Jurkat, Clone E6-1 (cell line): ENCODE measurements at regions not wholly inside any gene's neighbourhood (a gene's known extent, or its start where the extent isn't known, plus 50 kb on each side); places are given as distances from the start of the nearest gene placed in this dataset.

Experiments used
- DNase-seq: peaks from one replicate; pipeline ENCODE4 v3.0.0-alpha.2; 2011; ENCODE audit warnings: low read depth, low spot score
- H3K4me3 ChIP-seq: 2 replicates; pipeline ENCODE4 v1.5.1; 2011; ENCODE audit warnings: mild to moderate bottlenecking, low read length, control low read depth, moderate library complexity

DNA sequence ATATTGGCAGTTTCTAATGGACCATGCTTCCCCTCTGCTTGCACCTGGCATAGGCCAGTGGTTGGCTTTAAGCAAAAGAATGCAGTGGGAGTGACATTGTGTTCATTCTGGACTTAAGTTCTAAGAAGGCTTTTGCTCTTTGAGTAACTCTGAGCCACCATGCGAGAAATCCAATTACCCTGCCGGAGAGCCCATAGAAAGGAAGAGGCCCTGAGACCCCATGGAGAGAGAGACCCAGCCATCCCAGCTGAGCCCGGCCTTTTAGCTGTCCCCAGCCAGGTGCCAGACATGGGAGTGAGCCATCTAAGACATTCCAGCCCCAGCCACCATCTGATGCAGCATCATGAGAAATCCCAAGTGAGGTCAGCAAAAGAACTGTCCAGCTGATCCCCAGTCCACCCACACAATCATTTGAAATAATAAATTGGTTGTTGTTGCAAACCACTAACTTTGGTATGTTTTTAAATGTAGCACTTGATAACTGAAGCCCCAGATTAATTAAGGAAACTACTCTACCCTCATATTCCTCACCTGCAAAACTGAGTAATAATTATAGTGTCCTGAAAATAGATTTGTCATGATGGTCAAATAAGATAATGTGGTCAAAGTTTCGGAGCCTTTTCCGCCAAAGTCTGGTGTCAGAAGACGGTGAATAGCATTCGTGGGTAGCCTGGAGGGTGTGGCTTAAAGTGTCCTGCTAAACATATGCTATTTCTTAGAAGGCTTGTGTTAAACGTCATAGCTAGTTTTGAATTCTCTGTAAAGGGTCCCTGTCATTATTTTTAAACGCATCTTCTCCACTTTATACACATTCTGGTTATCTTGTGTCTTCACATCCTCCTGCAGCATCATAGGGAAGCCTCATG is 166.6 kb upstream of the PELI2 start:
- H3K4me3 ChIP-seq: no peak overlapping the region

DNA sequence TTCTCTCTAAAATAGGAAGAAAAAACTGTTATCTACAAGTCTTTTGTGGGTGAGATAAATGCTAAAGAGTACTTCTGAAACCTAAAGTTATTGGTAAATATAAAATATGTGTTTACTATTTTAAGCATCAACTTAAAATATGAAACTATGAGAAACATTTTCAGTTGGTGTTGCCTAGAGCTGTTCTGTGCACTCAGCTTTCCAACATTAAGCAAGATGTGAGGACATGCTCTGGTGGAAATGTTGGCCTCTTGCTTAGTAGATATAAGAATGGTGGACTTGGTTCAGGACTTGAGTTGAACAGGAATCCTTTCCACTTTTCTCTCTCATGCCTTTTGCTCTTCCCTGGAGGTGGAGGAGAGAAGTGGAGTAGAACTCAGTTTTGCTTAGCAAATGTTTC is 164.1 kb upstream of the PELI2 start:
- no peak for DNase-seq

More for the DNA sequence above, 166.6 kb upstream of the PELI2 start:
- no peak for DNase-seq

DNA sequence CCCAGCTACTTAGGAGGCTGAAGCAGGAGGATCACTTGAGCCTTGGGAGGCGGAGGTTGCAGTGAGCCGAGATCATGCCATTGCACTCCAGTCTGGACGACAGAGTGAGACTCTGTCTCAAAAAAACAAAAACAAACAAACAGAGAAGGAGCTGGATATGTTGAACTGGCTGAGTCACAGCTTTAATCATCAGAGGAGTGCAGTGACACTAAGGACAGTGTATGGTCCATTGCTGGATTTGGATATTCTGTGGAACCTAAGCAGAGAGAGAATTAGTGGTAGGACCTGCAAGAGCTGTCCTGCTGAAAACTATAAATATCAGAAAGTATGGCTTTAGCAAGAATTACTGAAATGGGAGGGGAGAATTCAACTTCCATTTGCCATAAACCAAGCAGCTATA is 163.0 kb upstream of the PELI2 start:
- H3K4me3 ChIP-seq: no peak overlapping the region
- no peak for DNase-seq

More for the DNA sequence above, 164.1 kb upstream of the PELI2 start:
- H3K4me3 ChIP-seq: no peak overlapping the region

DNA sequence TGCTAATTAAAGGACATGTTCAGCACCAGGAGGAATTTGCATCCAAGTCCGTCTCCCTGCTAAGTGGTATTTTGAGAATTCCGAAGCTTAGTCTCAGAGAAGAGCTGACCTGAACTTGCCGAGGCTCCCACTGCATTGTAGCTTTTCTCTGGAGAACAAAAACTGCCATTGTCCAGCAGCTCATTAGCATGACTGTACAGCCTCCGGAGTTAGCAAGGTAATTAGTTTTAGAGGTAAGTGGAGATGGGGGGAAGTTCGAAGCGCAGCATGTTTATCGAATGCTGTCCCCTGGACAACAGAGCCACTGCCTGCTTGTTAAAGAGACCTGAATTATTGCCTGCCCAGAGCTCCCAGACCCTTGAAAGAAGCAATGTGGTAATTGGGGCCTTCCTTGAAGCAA is 160.3 kb upstream of the PELI2 start:
- DNase-seq: no peak
- no peak overlapping the region for H3K4me3 ChIP-seq

DNA sequence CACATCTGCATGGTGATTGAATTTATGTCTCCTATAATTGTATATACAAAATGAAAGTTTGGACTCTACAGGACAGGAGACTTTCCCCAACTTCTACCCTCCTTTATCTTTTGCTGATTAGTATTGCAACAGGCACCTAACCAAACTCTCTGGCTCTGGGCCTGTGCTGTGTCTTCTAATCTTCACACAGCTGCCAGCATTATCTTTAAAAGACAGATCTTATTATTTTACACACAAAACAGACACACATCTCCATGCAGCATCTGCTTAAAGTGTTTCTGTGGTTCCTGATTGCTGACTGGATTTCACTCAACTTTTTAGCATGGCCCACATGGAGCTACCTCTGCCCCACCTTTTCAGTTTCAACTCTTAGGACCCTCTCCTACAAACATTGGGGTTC is 154.9 kb upstream of the PELI2 start:
- DNase-seq: no peak
- no peak overlapping the region for H3K4me3 ChIP-seq

DNA sequence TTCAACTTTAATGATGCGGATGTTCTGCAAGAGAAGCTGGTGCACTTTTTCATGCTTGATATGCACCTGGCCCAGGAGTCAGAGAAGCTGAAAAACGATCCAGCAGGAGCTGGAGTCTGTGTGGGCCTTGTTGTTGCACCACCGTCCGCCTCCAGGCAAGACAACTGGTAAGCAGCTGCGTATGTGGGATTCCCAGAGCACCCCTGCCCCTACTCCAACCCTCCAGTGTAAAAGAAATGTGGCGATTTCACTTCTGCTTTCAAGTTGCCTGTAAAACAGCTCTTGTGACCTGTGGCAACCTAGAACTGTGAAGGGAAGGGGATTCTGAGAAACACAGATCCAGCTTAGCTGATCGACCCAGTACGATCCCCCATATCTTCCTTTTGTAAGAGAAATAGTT is 154.1 kb upstream of the PELI2 start:
- H3K4me3 ChIP-seq: no peak overlapping the region
- no peak for DNase-seq

DNA sequence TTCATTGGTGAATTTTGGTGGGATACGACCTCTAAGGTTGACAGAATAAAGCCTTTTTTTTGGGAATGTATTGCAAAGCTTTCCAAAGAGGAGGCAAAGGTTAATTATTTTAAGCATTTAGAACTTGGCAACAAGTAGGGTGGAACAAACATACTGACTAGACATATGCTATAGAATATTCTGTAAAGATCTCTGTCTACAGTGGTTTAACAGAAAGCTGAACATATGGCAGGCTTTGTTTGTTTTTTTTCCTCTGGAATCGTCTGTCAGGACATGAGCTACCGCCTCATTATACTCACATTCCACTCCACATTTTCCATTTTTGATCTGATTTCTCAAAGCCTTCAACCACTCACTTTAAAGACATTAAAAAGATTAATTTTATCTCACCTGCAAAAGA is 153.4 kb upstream of the PELI2 start:
- H3K4me3 ChIP-seq: no peak overlapping the region
- no peak for DNase-seq

DNA sequence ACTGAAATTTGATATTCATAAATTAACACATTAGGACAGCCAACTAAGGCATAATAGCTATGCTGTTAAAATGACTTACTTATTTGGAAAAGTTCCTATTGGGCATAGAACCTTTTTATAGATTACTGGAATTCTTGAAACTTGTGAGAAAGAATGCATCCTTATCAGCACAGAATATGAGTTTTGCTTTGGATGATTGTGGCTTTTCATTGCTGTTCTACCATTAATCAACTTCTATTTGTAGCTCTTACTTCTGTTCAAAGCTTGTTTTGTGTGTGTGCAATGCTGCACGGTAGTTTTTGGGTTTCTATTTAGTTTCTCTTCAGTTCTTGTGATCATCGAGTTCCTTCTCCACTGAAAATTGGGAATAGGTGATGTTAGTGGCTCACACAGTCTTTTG is 152.4 kb upstream of the PELI2 start:
- no peak overlapping the region for H3K4me3 ChIP-seq
- DNase-seq: no peak

DNA sequence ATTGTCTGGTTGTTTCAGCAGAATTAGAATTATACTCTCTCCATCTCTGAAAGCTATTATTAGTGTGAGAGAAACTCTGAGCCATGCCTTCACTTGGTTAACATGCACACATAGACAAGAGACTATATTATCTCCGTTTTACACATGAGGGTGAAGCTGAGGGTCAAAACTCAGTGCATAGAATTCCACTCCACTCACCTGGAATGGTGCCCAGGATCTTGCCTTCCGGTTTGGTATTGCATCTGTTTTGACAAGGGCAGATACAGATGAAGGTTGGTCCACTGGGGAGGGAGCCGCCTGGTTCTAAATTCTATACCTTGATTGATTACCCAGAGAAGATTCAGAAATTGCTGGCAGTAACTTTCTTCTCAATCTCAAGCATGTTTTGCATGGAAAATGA is 149.5 kb upstream of the PELI2 start:
- H3K4me3 ChIP-seq: no peak overlapping the region
- DNase-seq: no peak

DNA sequence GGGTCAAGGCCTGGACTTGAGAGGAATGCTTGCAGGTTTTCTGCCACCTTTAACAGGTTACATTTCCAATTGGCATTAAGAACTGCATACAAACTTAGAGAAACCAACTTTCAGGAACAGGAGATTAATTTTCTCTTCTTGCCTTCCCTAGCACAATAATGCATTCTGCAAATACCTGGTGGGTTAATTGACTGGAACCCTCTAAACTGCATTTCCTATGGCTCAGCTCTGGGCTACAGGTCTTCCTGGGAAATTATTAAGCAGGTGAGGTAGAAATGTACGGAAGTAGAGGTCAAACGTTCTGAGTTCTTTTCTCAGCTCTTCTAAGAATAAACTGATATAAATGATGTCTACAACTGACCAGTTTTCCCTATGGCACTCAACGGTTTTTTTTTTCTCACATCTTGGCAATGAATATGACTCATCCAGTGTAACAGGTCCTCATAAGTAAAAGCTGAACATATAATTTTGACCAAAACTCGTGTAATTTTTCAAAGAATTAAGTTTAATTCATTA is 144.9 kb upstream of the PELI2 start:
- no peak for DNase-seq
- no peak overlapping the region for H3K4me3 ChIP-seq

DNA sequence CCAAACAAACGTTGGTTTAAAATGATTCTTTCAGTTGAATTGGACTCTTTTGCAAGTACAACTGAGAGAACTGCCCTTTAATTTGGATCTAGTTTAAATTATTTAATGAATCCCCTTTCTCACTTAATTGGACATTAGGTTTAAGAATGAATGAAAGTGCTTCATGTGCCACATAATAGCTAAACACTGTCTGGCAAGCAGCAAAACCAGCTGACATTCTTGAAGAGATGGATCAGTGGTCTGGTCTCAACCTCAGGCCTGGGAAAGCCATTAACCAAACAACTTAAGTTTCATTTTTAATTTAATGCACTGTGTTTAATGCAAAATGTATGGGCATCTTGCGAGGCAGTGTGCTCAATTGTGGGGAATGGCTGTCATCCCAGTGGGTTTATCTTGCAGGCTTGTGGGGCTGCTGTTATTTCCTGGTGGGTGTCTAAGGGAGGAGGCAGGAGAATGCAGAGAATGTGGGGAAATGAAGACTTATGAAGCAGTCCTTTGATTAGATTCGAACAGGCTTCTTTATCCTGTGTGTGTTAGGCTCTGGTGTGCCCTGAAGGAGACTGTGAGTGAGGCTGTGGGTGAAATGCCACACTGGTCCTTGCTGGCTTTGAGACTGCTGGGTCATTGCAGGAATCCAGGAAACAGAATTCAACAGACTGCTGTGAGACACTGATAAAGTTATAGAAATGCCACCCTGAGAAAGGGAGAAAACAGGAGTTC is 144.1 kb upstream of the PELI2 start:
- DNase-seq: no peak
- no peak overlapping the region for H3K4me3 ChIP-seq

DNA sequence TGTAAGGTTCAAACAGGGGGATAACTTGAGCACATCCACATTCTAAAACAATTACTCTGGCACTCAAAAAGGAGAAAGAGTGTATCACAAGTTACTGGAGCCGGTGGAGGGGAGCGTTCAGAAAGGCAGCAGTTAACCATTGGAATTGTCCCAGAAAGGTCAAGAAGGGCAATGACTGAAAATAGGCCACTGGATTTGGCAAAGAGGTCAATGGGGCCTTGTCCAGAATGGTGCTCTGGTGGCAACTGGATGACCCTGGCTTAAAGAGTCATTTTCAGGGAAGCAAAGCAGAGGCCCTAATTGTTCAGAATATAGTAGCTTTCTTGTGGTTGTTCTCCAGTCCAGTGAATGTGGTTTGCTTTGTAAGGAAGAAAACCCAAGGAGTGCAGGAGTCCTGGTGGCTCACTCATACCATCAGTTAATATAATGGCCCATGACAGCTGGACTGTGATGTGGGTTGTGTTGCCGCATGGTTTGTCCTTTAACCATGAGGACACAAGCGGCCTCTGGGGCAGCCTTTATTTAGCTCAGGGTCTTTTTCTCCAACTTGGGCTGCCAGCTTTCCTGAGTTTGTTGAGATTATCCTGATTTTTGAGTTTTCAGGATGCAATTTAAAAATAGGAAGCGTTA is 142.8 kb upstream of the PELI2 start:
- H3K4me3 ChIP-seq: no peak overlapping the region
- DNase-seq: no peak

DNA sequence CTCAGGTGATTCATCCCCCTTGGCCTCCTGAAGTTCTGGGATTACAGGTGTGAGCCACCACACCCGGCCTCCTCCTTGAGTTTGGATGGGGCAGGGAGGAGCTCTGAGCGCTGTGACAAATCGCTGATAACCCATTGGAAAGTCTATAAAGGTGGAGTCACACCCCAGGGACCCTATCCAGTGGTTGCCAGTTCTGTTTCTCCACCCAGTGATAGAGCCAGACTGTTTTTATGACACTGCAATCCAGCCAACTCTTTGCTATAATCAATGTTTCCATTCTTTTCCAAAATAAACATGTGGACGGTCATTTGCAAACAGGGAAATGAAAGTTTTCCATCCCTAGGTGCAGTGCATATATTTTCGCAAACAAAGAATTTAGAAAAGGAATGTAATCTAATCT is 142.0 kb upstream of the PELI2 start:
- no peak overlapping the region for H3K4me3 ChIP-seq
- DNase-seq: no peak

DNA sequence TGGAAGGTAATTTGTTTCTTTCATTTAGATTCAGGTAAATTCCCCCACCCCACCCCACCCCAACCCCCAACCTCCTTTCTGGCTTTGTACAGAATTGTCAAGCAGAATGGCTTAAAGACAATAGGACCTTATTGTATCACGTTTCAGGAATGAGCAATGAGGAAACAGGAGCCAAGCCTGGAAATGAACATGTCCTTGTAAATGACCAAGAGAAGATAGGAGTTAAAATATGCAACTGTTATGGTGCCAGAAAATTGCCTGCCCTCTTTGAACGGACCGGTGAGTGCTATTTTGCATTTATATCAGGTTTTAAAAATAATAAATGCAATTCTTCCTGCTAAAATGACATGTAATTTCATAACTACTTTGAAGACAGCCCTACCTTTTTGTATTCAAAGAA is 141.6 kb upstream of the PELI2 start:
- H3K4me3 ChIP-seq: no peak overlapping the region
- no peak for DNase-seq

DNA sequence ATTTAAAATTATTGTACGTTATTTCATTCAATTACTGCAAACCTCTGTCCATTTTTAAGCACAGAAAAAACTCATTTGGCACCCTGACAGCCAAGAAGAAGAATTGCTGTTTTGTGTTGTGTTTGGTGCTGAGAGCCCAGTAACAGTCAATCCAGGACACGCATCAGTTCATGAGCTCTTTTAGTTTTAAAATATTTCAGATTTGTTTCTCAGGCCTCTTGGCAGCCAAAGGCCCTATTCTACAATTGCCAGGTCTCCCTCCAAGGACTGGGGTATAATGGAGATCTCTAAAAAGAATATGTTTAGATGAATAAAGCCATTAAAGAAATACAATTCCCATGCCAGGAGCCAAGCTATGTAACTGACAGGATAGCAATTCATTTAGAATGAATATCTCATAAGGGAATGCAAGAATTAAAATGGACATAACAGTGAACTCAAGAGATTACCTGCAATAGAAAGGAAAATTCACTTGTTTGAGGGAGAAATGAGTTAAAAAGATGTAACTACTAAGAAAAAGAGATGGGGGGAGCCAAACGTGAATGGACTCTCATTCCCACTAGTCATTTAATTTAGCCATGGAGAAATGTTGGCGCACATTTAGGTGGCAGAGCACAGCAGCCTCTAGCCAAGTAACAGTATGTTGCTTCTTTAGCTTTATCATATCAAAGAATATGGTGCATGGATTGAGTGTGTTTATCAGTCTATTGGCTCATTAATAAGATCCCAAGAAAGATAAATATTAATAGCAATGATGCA is 140.6 kb upstream of the PELI2 start:
- no peak for DNase-seq

DNA sequence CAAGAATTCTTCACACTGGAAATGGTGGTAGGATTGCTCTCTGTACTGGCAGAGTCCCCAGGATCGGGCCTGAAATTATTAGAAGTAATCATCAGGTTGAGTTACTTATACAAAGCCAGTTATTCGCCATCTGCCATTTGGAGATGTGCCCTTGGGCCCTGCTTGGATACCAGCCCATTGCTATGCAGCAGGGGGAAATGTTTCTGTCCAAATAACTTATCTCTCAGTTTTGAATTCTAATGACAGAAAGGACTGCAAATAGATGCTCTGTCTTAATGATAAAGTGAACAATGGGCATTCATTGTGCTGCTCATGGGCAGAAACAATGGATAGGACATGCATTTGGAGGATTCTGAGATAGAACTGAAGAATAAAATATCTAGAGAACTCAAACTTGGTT is 139.1 kb upstream of the PELI2 start:
- H3K4me3 ChIP-seq: no peak overlapping the region
- DNase-seq: no peak

More for the DNA sequence above, 140.6 kb upstream of the PELI2 start:
- no peak overlapping the region for H3K4me3 ChIP-seq

DNA sequence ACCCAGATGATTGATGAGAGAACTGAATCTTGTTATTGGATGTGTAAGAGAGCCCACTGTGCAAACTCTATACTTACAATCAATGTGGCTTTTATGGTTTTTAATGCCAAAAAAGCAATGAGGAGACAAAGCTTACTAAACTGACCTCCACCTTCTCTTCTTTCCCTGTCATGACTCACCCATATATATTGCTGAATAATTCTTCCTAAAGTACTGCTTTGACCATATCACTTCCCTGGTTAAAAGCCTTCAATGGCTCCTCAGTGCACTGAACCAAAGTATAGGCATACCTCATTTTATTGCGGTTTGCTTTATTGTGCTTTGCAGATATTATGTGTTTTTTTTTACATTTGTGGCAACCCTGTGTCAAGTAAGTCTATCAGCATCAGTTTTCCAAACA is 138.4 kb upstream of the PELI2 start:
- no peak overlapping the region for H3K4me3 ChIP-seq

DNA sequence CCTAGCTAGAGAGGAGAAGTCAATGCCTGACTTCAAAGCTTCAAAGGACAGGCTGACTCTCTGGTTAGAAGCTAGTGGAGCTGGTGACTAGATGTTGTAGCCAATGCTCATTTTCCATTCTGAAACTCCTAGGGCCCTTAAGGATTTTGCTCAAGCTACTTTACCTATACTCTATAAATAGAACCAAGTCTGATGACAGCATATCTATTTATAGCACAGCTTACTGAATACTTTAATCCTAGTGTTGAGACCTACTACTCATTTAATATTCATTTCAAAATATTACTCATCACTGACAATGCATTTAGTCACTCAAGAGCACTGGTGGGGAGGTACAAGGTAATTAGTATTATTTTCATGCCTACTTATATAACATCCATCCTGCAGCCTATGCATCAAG is 137.2 kb upstream of the PELI2 start:
- H3K4me3 ChIP-seq: no peak overlapping the region
- no peak for DNase-seq

More for the DNA sequence above, 138.4 kb upstream of the PELI2 start:
- no peak for DNase-seq

DNA sequence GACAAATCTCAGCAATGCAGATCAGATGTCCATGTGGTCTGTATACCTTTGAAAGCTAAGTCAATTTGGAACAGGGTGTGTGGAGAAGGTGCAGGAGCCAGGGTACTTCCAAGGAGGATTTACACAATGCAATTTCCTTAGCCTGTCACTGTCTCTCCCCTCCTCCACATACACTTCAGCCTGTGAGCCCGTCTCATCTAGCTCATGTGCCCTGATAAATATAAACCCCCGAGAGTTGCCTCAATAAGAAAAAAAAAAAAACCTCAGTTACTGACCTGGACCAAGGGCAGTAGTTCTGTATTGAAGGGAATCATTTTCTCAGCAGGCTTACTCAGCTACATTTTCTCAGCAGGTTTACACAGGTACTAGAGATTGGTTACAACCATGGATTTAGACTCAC is 132.1 kb upstream of the PELI2 start:
- DNase-seq: no peak
- H3K4me3 ChIP-seq: no peak overlapping the region
